ENCODE measurements at regions not wholly inside any gene's neighbourhood (a gene's known extent, or its start where the extent isn't known, plus 50 kb on each side); places are given as distances from the start of the nearest gene placed in this dataset.
"Not testable (repeated sequence)": the region's sequence is repeated elsewhere in the genome, so short reads cannot be mapped to it uniquely, and the experiment has no call there.

- peak; percentile 46 for DNase-seq (ENCODE audit: low spot score)
These were observed 52.1 kb downstream of the PWWP3B start for GRCh38 chrX:106220177-106220576.

GRCh38 chrX:106243376-106243775 lies 75.3 kb downstream of the PWWP3B start:
- no peak for DNase-seq (ENCODE audit: low spot score)

DNA sequence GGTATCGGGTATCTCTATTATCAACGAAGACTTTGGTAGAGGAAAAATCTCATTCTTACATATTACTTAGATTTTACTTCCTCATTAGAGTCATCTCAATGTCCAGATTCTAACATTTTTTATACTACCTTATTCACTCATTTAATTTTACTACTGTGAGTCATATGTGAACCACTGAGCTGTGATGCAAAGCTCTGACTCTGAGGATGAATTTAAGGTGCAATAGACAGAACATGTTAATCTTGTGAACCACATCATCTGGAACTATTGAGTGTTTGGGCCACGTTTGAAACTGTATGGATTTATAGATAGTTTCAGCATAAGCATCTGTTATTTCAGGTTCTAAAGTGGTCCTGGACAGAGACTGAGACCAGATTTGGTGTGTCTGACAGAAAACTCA lies 78.4 kb downstream of the PWWP3B start:
- no peak for DNase-seq (ENCODE audit: low spot score)

DNA sequence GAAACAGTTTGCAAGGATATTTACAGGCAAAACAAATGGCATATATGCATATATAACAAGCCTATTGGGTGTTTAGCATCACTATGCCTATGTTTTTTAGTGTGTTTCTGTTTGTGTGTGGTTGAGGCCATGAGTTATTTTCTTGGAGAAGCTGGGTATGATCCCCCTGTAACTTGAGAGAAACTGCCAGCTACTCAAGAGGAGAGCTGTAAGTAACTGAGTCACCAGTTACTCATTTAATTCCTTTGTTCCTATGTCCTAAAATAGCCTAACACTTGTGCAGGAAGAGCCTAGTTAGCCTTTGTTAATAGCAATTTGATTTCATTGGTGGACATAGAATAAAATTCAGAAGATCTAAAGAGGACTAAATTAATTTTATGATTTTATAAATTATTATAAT lies 79.1 kb downstream of the PWWP3B start:
- no peak for DNase-seq (ENCODE audit: low spot score)

DNA sequence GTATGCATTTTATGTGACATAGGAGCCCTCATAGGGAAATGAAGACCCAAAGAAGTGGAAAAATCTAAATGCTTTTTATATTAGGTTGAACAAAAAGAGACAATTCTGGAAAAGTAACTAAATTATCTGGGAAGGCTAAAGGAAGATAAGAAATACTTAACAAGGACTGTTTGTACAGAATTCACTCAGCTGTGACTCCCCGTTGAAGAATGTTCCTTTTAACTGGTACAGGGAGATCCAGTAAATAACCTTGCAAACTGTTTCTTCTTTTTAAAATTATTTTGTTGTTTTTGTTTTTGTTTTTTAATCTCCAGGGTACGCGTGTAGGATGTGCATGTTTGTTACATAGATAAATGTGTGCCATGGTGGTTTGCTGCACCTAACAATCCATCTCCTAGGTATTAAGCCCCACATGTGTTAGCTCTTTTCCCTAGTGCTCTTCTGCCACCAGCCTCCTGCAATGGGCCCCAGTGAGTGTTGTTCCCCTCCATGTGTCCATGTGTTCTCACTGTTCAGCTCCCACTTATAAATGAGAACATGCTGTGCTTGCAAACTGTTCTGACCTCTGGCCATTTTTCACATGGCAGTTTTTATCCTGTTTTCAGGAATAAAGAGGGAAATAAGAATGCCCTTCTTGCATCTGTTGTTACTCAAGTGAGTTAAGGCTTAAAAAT lies 81.7 kb downstream of the PWWP3B start:
- DNase-seq (ENCODE audit: low spot score) = no peak

DNA sequence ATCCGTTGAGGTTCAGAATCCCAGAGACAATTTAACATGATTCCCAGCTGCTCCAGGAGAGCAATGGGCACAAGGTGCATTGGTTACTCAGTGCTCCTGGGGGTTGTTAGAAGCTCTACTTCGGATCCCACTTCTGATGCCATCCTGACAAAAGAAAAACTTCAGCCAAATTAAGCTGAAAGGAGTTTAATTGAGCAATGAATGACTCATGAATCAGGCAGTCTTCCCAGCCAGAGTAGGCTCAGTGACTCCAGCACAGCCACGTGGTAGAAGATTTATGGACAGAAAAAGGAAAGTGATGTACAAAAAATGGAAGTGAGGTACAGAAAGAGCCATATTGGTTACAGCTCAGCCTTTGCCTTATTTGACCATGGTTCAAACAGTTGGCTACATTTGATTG lies 95.7 kb downstream of the PWWP3B start:
- DNase-seq (ENCODE audit: low spot score) = no peak

- not testable (repeated sequence) for DNase-seq (ENCODE audit: low spot score)
These were observed 106.0 kb downstream of the PWWP3B start for GRCh38 chrX:106273947-106274587.

DNA sequence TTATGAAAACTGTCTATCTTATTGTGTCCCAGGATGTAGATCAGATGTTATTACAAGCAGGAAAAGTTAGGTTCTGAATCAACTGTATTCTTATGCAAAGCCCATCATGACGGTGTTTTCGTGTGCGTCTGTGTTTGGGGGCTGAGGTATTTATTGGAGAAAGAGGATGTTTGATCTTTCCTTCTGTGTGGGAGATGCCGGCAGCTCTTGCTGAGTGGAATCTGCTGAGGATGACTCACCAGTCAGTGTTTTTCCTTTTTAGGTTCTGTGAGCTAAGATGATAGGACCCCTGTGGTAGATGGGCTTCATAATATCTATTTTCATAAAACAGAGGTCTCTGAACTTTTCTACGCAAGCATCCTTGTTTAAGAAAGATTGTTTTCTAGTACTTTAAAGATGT lies 107.1 kb downstream of the PWWP3B start:
- not testable (repeated sequence) for DNase-seq (ENCODE audit: low spot score)

- DNase-seq (ENCODE audit: low spot score) = no peak
These were observed 110.8 kb downstream of the PWWP3B start for GRCh38 chrX:106278951-106279350.

GRCh38 chrX:106281383-106281782 lies 113.3 kb downstream of the PWWP3B start:
- DNase-seq (ENCODE audit: low spot score) = no peak

DNA sequence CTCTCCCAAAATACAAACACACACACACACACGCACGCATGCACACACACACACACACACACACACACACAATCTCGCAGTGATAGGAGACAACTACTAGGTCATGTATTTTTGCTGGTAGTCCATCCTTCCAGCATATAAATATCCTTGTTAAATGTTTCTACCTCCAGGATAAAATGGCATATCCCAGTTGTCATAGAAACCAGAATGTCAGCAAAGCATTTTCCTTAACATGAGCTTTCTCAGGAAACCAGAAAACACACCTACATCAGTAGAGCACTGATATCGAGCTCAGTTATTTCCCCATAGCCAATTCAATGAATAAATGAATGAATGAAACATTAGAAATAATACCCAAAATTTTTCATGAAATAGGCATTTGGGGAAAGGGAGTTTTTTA lies 115.7 kb downstream of the PWWP3B start:
- DNase-seq (ENCODE audit: low spot score) = no peak

DNA sequence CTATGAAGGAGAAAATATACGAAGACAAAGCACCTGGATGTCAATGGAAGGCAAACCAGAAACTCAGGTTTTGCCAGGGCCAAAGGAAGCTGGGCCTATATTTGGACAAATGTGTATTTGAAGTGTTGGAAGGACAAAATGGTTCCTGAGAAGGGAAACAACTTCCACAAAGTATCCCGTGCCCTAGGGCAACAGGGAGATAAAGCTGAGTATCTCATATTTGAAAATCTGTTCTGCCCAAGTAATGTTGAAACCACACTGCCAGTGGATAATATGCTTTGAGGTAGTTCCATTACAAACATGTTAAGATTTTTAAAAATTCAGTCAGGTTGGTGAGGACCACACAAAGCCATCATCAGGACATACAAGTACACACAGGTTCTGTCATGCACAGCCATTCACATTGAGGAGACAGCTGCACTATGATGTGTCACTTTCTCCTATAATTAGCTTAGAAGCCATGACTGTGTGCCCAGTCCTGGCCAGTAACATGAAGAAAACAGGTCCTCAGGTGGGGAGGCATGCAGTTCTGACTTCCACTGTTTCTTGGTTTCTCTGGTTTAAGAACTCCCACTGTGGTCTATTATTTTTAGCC lies 116.4 kb downstream of the PWWP3B start:
- DNase-seq (ENCODE audit: low spot score) = no peak

DNA sequence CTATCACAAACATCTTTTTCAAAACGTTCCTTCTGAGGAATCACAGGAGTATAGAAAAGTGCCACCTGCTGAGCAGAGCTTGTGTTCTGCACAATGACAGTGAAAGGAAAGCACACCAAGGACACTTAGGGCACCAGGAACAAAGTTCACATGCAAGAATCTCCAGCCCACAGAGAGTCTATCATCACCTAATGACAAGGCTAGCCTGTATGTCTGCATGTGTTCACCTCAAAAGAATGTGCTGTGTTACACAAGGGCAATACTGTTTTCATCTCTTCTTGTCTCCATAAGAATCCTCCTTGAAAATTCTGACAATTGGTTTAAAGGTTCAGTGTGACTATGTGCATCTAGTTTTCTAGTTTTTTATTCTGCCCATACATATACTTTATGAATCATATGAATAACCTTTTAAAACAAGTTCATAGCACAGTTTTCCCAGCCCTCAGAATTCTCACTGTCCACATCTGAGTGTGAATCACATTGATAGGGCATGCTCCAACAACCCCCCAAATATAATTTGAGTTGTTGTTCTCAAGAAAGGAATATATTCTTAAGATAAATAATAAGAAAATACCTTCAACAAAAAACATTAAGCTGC lies 118.0 kb downstream of the PWWP3B start:
- no peak for DNase-seq (ENCODE audit: low spot score)

- not testable (repeated sequence) for DNase-seq (ENCODE audit: low spot score)
These were observed 122.7 kb downstream of the PWWP3B start for GRCh38 chrX:106290778-106291177.

DNA sequence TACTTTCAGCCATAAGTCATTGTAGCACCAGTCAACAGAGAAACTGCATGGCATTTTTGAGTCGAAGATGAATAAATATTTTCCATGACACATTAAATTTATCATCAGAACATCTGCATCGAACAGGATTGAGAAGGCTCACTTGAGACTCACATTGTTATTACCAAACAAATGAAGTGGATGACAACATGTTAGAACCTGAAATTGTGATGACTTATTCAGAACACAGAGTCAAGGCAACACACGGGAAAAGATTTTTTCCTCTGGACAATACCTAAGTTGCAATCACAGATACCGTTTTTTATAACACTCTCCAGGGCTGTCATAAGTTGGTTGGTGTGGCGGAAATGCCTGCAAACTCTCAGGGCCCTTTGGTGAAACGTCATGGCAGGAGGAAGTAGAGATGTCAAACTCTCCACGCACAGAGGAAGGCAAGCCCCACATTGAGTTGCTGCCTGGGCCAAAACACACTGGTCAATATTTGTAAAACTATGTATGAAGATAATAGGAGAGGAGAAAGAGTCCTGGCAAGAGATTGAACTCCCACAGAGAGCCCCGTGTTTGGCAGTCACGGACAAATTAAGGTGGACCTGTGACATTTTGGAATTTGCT lies 123.8 kb downstream of the PWWP3B start:
- not testable (repeated sequence) for DNase-seq (ENCODE audit: low spot score)

GRCh38 chrX:106300239-106300638 lies 132.1 kb downstream of the PWWP3B start:
- DNase-seq (ENCODE audit: low spot score) = no peak

DNA sequence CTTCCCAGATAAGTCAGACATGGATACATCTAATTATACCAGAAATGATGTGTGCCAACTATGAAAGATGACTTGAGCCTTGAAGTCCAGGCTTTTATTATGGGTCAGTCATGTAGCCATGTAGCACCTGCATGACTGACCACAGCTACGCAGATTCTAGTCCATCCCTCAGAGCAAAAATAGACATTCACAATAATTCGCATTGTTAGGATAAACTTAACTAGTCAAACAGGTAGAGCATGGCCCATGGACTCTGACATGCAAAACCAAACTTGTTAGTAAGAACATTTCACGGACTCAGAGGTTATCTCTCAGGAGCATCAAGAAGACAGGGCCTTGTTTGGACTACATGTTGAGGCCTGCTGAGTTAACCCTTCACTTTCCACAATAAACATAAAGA lies 132.6 kb downstream of the PWWP3B start:
- DNase-seq (ENCODE audit: low spot score) = no peak

DNA sequence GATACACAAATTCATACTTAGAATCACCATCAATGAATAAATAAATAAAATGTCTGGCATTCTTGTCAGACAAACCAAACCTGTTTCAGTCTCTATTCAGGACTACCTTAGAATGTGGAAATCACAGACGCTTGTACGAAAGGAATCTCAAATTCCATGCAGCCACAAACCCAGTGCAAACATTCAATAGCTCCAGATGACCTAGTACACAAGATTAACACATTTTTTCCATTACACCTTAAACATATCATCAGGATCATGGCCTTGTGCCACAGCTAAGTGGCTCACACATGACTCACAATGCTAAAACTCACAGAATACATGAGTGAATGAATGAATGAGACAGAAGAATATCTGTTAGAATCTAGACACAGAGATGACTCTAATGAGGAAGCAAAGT lies 134.2 kb downstream of the PWWP3B start:
- DNase-seq (ENCODE audit: low spot score) = no peak

DNA sequence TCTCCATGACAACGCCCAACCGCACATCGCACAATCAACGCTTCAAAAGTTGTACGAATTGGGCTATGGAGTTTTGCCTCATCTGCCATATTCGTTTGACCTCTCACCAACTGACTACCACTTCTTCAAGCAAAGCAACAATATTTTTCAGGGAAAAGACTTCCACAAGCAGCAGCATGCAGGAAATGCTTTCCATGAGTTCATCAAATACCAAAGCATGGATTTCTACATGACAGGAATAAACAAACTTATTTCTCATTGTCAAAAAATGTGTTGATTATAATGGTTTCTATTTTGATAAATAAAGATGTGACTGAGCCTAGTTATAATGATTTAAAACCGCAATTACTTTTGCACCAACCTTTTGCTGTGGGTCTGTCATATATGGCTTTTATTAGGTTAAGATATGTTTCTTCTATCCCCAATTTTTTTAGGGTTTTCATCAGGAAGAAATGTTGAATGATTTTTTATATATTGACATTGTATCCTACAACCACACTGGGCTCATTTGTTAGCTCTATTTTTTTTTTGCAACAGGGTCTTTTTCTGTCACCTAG lies 138.4 kb downstream of the PWWP3B start:
- no peak for DNase-seq (ENCODE audit: low spot score)

GRCh38 chrX:106323357-106323756 lies 155.3 kb downstream of the PWWP3B start:
- no peak for DNase-seq (ENCODE audit: low spot score)

DNA sequence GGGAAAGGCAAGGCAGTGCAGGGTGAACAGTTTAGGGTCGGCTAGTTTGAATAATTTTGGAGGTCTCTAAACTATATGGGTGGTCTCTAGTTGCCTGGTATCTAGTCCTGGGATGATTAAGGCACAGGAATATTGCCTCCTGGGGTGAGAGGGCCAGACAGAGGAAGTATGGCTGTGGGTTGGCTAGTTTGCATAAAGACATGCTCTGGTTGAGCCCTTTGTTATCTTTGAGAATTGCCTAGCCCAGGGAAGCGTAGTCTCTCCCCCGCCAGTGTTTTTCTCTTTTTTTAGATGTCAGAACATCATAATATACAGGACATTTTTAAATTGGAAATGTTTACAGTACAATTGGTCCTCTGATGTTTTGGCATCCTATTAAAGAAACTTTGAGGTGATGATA lies 163.5 kb downstream of the PWWP3B start:
- no peak for DNase-seq (ENCODE audit: low spot score)

DNA sequence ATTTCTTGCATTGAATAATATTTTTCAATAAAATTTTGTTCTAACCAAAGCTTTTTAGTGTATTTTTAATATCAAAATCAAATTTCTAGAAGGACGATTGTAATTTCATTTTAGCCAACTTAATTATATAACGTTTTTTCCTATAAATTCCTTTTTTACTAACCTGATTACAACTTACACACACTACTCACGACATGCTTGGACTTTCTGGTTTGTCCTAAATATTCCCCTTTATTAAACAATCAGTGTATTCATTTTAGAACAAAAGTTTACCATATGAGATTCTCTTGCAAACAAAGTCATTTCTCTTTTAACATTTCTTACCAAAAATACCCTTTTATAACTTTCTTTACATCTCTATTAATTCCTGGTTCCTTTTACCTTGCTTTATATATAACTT lies 173.7 kb downstream of the PWWP3B start:
- DNase-seq (ENCODE audit: low spot score) = no peak
